ENCODE measurements at regions not wholly inside any gene's neighbourhood (a gene's known extent, or its start where the extent isn't known, plus 50 kb on each side); places are given as distances from the start of the nearest gene placed in this dataset.

DNA sequence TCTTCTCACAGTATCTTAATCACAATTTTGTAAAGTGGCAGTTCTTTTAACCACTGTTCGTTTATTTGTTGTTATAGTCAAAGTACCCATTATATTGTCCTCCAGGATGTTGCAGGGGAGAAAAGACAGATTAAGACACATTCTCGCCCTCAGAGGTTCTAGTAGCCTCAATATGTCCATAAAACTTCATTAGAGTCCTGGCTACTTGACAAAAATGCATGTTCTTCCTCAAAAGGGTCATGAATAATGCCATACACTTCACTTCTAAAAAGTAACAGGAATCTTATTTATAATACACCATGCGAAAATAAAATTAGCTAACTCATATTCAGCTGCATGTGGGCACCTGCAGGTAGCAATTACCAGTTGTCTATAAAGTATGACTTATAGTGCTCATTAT is 109.3 kb upstream of the ANK3 start:
- WGBS (ENCODE audit: insufficient coverage, low lambda C conversion rate): no CpG with 5 or more reads among the region's 3 CpGs

DNA sequence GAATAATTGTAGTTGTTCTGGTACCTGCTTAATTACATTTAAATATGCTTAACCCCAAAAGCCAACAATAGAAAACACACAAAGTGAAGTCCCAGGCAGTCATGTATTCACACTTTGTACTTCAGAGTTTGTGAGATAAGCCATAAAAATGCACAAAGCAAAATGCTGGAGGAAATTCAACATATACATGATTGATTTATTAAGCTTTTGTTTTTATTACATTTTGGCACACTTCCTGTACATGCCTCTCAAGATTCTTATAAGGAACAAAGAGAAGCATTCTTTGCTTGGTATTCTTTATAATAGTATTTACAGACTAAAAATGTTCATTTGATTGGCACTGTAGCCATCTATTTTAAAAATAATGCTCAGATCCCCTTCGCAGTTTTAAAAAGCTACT is 107.7 kb upstream of the ANK3 start:
- no peak for DNase-seq
- no peak overlapping the region for H3K4me3 ChIP-seq (ENCODE audit: low read length)

More for the DNA sequence above, 109.3 kb upstream of the ANK3 start:
- H3K9me3 ChIP-seq (ENCODE audit: control insufficient read depth, low read depth, low read length): no peaks in the 10 kb centered on the region
- no peaks in the 10 kb centered on the region for H3K27me3 ChIP-seq (ENCODE audit: control insufficient read depth, insufficient read depth, low read length)
- no peak for DNase-seq
- no peaks in the 10 kb centered on the region for H3K4me1 ChIP-seq (ENCODE audit: control insufficient read depth, insufficient read depth, low read length)
- no peak overlapping the region for H3K4me3 ChIP-seq (ENCODE audit: low read length)
- no peaks in the 10 kb centered on the region for H3K36me3 ChIP-seq (ENCODE audit: control insufficient read depth, insufficient read depth, low read length)
- no peak overlapping the region for H3K27ac ChIP-seq (ENCODE audit: low read length)

DNA sequence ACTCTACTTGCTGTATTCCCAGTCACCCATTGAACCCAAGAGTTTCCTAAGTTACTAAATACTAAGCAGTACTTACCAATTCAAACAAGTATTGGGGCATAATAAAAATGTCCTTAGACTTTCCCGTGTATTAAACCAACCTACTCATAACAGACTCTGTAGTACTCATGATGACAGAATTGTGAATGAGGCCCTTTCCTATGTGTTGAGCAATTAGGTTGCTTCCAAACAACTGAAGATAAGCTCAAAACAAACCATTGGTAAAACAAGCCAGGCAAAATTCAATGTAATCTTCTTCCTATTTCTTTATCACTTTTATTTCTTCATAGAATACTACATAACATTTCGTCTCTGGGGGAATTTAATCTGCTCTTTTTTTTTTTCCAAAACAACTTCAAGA is 106.5 kb upstream of the ANK3 start:
- no peak for DNase-seq
- Histone ChIP-seq H3K4me1 (ENCODE audit: control insufficient read depth, insufficient read depth, low read length) (no peaks in the 10 kb centered on the region), H3K9me3 (ENCODE audit: control insufficient read depth, low read depth, low read length) (no peaks in the 10 kb centered on the region), H3K4me3 (ENCODE audit: low read length) (no peak overlapping the region), H3K27me3 (ENCODE audit: control insufficient read depth, insufficient read depth, low read length) (no peaks in the 10 kb centered on the region), H3K36me3 (ENCODE audit: control insufficient read depth, insufficient read depth, low read length) (no peaks in the 10 kb centered on the region), H3K27ac (ENCODE audit: low read length) (no peak overlapping the region)
- 100% methylated on average over 1 of the region's 2 CpGs for WGBS (ENCODE audit: insufficient coverage, low lambda C conversion rate)

More for the DNA sequence above, 107.7 kb upstream of the ANK3 start:
- H3K4me1 ChIP-seq (ENCODE audit: control insufficient read depth, insufficient read depth, low read length): no peaks in the 10 kb centered on the region
- no peaks in the 10 kb centered on the region for H3K36me3 ChIP-seq (ENCODE audit: control insufficient read depth, insufficient read depth, low read length)
- 80% methylated on average over 1 of the region's 1 CpG for WGBS (ENCODE audit: insufficient coverage, low lambda C conversion rate)
- H3K27me3 ChIP-seq (ENCODE audit: control insufficient read depth, insufficient read depth, low read length): no peaks in the 10 kb centered on the region
- no peaks in the 10 kb centered on the region for H3K9me3 ChIP-seq (ENCODE audit: control insufficient read depth, low read depth, low read length)
- no peak overlapping the region for H3K27ac ChIP-seq (ENCODE audit: low read length)

DNA sequence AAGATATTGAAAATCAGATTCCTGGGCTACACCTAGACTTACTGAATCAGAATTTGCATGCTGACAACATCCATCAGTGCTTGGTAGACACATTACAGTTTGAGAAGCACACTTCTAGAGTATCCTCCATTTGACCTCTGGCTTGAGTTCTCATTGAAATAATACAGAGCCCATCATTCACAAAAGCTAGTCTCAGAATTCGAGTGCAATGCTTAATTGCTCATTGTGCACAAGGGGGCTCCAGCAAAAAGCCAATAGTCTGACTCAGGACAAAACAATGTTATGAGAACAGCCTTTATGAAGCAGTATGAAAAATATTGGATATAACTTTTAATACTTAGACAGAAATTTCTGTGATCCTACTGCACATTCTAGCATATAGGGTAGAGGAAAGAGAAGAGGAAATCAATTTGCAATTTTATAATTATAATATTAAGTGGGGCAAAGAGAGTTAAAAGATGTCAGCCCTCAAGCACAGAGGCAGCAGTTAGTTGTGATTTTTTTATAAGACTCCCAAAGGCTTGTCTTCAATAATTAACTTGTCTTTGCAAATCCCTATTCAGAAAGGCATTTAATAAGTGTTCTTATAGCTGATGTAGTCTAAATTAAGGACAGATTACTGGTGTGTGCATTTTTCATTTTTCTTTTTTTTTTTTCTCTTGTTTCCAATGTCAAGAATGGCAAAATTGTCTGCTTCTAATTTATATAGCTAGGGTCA is 105.8 kb upstream of the ANK3 start:
- H3K4me1 ChIP-seq (ENCODE audit: control insufficient read depth, insufficient read depth, low read length): no peaks in the 10 kb centered on the region
- DNase-seq: no peak

DNA sequence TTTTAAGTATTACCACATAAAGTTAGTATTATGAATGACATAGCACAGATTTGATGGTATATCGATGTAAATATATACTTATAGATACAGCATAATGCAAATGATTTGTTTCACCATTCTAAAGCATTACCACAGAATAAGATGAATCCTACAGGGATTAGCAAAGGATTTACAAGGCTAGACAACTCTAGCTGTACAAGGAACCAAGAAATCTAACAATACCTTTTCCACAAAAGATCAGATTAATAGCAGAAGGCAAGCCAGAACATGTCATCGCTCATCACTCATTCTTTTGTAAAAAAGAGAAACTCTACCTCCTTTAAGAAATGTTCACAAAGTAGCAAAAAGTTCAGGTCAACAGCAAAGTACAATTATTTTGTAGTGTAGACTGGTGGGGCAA is 105.1 kb upstream of the ANK3 start:
- Histone ChIP-seq H3K4me3 (ENCODE audit: low read length) (no peak overlapping the region), H3K9me3 (ENCODE audit: control insufficient read depth, low read depth, low read length) (no peaks in the 10 kb centered on the region), H3K4me1 (ENCODE audit: control insufficient read depth, insufficient read depth, low read length) (no peaks in the 10 kb centered on the region), H3K27ac (ENCODE audit: low read length) (no peak overlapping the region), H3K36me3 (ENCODE audit: control insufficient read depth, insufficient read depth, low read length) (no peaks in the 10 kb centered on the region), H3K27me3 (ENCODE audit: control insufficient read depth, insufficient read depth, low read length) (no peaks in the 10 kb centered on the region)
- DNase-seq: no peak
- WGBS (ENCODE audit: insufficient coverage, low lambda C conversion rate): 100% methylated on average over 1 of the region's 2 CpGs

More for the DNA sequence above, 105.8 kb upstream of the ANK3 start:
- Histone ChIP-seq H3K36me3 (ENCODE audit: control insufficient read depth, insufficient read depth, low read length) (no peaks in the 10 kb centered on the region), H3K4me3 (ENCODE audit: low read length) (no peak overlapping the region), H3K27me3 (ENCODE audit: control insufficient read depth, insufficient read depth, low read length) (no peaks in the 10 kb centered on the region), H3K9me3 (ENCODE audit: control insufficient read depth, low read depth, low read length) (no peaks in the 10 kb centered on the region), H3K27ac (ENCODE audit: low read length) (no peak overlapping the region)
- no CpG with 5 or more reads among the region's 1 CpG for WGBS (ENCODE audit: insufficient coverage, low lambda C conversion rate)

DNA sequence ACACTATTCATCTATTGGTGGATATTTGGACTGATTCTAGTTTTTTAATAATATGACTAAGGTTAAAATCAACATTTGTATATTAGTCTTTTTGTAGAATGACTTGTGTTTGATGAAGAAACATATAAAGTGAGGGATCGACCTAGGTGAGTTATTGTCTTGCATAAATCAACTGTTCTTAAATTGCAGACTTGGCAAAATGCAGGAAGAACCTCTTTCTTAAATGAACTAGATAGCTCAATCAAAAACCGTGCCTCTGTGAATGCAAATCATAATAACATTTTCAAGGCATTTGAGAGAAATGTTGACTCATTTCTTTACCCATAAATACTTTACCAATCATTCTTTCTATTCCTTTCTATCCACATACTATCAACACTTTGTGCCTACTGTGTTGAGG is 101.5 kb upstream of the ANK3 start:
- no peaks in the 10 kb centered on the region for H3K36me3 ChIP-seq (ENCODE audit: control insufficient read depth, insufficient read depth, low read length)
- no peaks in the 10 kb centered on the region for H3K4me1 ChIP-seq (ENCODE audit: control insufficient read depth, insufficient read depth, low read length)
- no CpG with 5 or more reads among the region's 2 CpGs for WGBS (ENCODE audit: insufficient coverage, low lambda C conversion rate)

DNA sequence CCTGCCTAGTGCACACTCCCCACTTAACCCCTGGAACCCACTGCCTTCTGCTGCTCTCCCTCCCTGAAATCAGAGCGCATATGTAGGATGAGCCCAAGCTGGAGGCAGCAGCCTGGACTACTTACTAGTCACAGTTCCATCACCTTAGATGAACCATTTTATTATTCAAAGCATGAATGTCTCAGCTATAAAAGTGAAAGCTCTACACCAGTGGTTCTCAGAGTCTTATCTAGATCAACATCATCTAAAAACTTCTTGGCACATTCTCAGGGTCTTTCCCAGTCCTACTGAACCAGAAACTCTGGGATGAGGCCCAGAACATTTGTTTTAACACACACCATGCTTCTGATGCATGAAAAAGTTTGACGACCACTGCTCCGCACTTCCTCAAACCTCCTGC is 100.3 kb upstream of the ANK3 start:
- H3K27me3 ChIP-seq (ENCODE audit: control insufficient read depth, insufficient read depth, low read length): no peaks in the 10 kb centered on the region
- H3K4me1 ChIP-seq (ENCODE audit: control insufficient read depth, insufficient read depth, low read length): no peaks in the 10 kb centered on the region
- H3K9me3 ChIP-seq (ENCODE audit: control insufficient read depth, low read depth, low read length): no peaks in the 10 kb centered on the region
- 79% methylated on average over 2 of the region's 3 CpGs for WGBS (ENCODE audit: insufficient coverage, low lambda C conversion rate)
- no peaks in the 10 kb centered on the region for H3K36me3 ChIP-seq (ENCODE audit: control insufficient read depth, insufficient read depth, low read length)
- H3K4me3 ChIP-seq (ENCODE audit: low read length): no peak overlapping the region
- DNase-seq: no peak
- no peak overlapping the region for H3K27ac ChIP-seq (ENCODE audit: low read length)

More for the DNA sequence above, 101.5 kb upstream of the ANK3 start:
- no peaks in the 10 kb centered on the region for H3K9me3 ChIP-seq (ENCODE audit: control insufficient read depth, low read depth, low read length)
- DNase-seq: no peak
- no peak overlapping the region for H3K27ac ChIP-seq (ENCODE audit: low read length)
- no peaks in the 10 kb centered on the region for H3K27me3 ChIP-seq (ENCODE audit: control insufficient read depth, insufficient read depth, low read length)
- H3K4me3 ChIP-seq (ENCODE audit: low read length): no peak overlapping the region

DNA sequence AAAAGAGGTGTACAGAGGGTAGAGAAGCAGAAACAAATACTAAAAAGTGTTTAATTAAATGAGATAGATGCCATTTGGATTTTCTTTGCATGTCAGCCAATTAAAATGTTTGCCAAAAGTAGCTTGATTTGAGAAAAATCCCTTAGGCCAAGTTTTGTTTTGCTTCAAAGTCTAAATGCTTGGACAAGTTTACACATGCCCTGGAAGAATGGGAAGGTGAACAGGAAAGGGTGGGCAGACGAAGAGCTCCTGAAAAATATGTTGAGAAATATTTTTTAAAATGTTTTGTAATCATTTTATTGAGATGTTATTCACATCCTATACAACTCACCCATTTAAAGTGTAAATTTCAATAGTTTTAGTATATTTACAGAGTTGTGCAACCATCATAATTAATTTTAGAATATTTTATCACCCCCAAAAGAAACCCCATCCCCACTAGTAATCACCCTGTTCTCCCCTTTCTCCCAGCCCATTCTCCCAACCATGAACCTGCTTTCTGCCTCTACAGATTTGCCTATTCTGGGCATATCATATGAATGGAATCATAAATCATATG is 98.5 kb upstream of the ANK3 start:
- H3K9me3 ChIP-seq (ENCODE audit: control insufficient read depth, low read depth, low read length): no peaks in the 10 kb centered on the region
- H3K27ac ChIP-seq (ENCODE audit: low read length): no peak overlapping the region
- no peaks in the 10 kb centered on the region for H3K27me3 ChIP-seq (ENCODE audit: control insufficient read depth, insufficient read depth, low read length)
- H3K36me3 ChIP-seq (ENCODE audit: control insufficient read depth, insufficient read depth, low read length): no peaks in the 10 kb centered on the region
- no peak overlapping the region for H3K4me3 ChIP-seq (ENCODE audit: low read length)
- 100% methylated on average over 1 of the region's 1 CpG for WGBS (ENCODE audit: insufficient coverage, low lambda C conversion rate)
- H3K4me1 ChIP-seq (ENCODE audit: control insufficient read depth, insufficient read depth, low read length): peaks cover 3% of the 10 kb centered on the region
- DNase-seq: no peak

DNA sequence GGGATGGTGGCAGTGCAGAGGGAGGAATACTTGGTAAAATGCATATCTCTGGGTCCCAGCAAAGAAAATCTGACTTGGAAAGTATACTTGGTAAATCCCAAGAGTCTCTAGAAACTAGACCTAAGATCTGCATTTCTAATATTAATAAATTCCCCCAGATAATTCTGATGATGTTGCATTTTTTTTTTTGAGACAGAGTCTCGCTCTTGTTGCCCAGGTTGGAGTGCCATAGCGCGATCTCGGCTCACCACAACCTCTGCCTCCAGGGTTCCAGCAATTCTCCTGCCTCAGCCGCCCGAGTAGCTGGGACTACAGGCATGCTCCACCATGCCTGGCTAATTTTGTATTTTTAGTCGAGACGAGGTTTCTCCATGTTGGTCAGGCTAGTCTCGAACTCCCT is 97.9 kb upstream of the ANK3 start:
- 100% methylated on average over 4 of the region's 9 CpGs for WGBS (ENCODE audit: insufficient coverage, low lambda C conversion rate)
- Histone ChIP-seq H3K4me1 (ENCODE audit: control insufficient read depth, insufficient read depth, low read length) (peaks cover 3% of the 10 kb centered on the region), H3K9me3 (ENCODE audit: control insufficient read depth, low read depth, low read length) (no peaks in the 10 kb centered on the region), H3K27ac (ENCODE audit: low read length) (no peak overlapping the region), H3K27me3 (ENCODE audit: control insufficient read depth, insufficient read depth, low read length) (no peaks in the 10 kb centered on the region), H3K4me3 (ENCODE audit: low read length) (no peak overlapping the region), H3K36me3 (ENCODE audit: control insufficient read depth, insufficient read depth, low read length) (no peaks in the 10 kb centered on the region)
- DNase-seq: no peak

DNA sequence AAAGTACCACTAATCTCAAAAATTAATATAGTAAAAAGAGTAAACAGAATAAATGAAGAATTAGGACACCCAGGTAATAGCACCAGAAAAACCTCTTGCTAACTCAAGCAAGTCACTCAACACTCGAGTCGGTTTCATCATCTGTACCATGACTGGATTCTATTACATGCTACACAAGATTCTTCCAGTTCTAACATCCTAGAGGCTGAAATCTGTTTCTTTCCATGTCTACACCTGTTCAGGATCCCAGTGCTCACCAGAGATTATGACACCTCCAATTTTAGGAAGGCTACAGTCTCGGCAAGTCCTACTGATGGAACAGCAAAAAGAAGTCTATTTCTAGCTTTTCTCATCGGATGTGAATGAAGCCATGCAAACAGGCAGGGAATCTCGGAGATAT is 95.3 kb upstream of the ANK3 start:
- no peaks in the 10 kb centered on the region for H3K9me3 ChIP-seq (ENCODE audit: control insufficient read depth, low read depth, low read length)
- H3K4me3 ChIP-seq (ENCODE audit: low read length): no peak overlapping the region
- H3K27me3 ChIP-seq (ENCODE audit: control insufficient read depth, insufficient read depth, low read length): no peaks in the 10 kb centered on the region
- H3K4me1 ChIP-seq (ENCODE audit: control insufficient read depth, insufficient read depth, low read length): peaks cover 3% of the 10 kb centered on the region
- no peak for DNase-seq
- H3K36me3 ChIP-seq (ENCODE audit: control insufficient read depth, insufficient read depth, low read length): no peaks in the 10 kb centered on the region
- no peak overlapping the region for H3K27ac ChIP-seq (ENCODE audit: low read length)
- WGBS (ENCODE audit: insufficient coverage, low lambda C conversion rate): no CpG with 5 or more reads among the region's 5 CpGs
